NT2/D1 (cell line): ENCODE measurements at regions not wholly inside any gene's neighbourhood (a gene's known extent, or its start where the extent isn't known, plus 50 kb on each side); places are given as distances from the start of the nearest gene placed in this dataset.

Source experiments
- SUZ12 ChIP-seq: IDR thresholded peaks from 2 replicates; pipeline ENCODE4 v1.6.1; 2011; ENCODE audit not compliant: insufficient read length, insufficient read depth; ENCODE audit errors: extremely low read depth
- YY1 ChIP-seq: IDR thresholded peaks from 2 replicates; pipeline ENCODE4 v1.6.1; 2011; ENCODE audit not compliant: insufficient read length, insufficient read depth

DNA sequence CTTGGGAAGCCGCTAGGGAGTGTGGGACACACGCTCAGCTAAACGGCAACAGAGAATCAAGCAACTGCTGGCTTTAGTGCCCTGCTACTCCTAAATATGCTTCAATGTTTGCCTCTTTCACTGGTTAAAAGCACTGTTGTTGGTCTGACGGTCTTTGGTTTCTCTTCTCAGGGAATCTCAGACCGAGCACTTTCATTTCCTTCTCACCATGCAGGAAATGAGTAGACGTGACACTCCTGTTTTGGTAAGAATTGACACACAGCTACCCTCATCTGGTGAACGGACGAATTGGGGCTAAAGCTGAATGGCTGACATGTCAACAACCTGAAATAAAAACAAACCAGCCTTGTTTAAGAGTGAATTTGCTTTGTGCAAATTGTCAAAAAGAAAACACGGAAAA is 57.5 kb upstream of the PIWIL1 start:
- TF ChIP-seq YY1 = no peak
- no peak for TF ChIP-seq SUZ12
